Panc1 (cell line): ENCODE measurements at regions not wholly inside any gene's neighbourhood (a gene's known extent, or its start where the extent isn't known, plus 50 kb on each side); places are given as distances from the start of the nearest gene placed in this dataset.

ENCODE experiments used
- ATAC-seq: fragments of 200-7000 bp; cut with Tn5 transposase; 2 replicates; pipeline ENCODE4 v1.9.1; 2020; ENCODE audit warnings: mild to moderate bottlenecking, moderate library complexity
- BruUV-seq: library from RNA; stranded (reverse); fragments of 400-500 nt; replicated peaks from 2 replicates; lab custom pipeline; 2021; lab: Mats Ljungman, UMichigan
- CTCF ChIA-PET: fragments of 300-600 bp; sonication (Branson Sonifier 250); formaldehyde crosslinking; loops from one replicate; lab custom pipeline; 2022; ENCODE audit warnings: antibody characterized with exemption; lab: Charles Lee
- POLR2A ChIA-PET: fragments of 300-600 bp; sonication (Branson Sonifier 250); formaldehyde crosslinking; loops from one replicate; lab custom pipeline; 2022; ENCODE audit warnings: antibody characterized with exemption; lab: Charles Lee
- DNase-seq: peaks from one replicate; pipeline ENCODE4 v3.0.0-alpha.2; 2010; ENCODE audit warnings: low read depth, low spot score
- H3K27ac ChIP-seq: 2 replicates; pipeline ENCODE4 v1.5.1; 2011; ENCODE audit warnings: mild to moderate bottlenecking, low read length, inconsistent platforms
- H3K27me3 ChIP-seq: fragments of 200-500 bp; sonication (Bioruptor generic); 2 replicates; pipeline ENCODE4 v1.6.0; 2014; ENCODE audit warnings: low read length, inconsistent platforms; ENCODE audit not compliant: control insufficient read depth, insufficient read depth
- H3K36me3 ChIP-seq: fragments of 200-500 bp; sonication (Bioruptor generic); 2 replicates; pipeline ENCODE4 v1.5.1; 2014; ENCODE audit warnings: inconsistent platforms, mild to moderate bottlenecking, low read length, moderate library complexity; ENCODE audit not compliant: control insufficient read depth, insufficient read depth
- H3K4me1 ChIP-seq: 2 replicates; pipeline ENCODE4 v1.5.1; 2011; ENCODE audit warnings: inconsistent platforms, mild to moderate bottlenecking, low read length, moderate library complexity; ENCODE audit not compliant: control insufficient read depth, insufficient read depth
- H3K4me3 ChIP-seq, 2 experiments: 2 replicates each; pipeline ENCODE4 v1.5.1; 2011 to 2012; ENCODE audit warnings: low read depth in 2 of 2, low read length in 2 of 2, mild to moderate bottlenecking in 2 of 2, inconsistent platforms in 1 of 2, moderate library complexity in 1 of 2
- H3K9me3 ChIP-seq: fragments of 200-500 bp; sonication (Bioruptor generic); 2 replicates; pipeline ENCODE4 v1.5.1; 2014; ENCODE audit warnings: low read depth, mild to moderate bottlenecking, inconsistent platforms, low read length, moderate library complexity; ENCODE audit not compliant: control insufficient read depth, insufficient read depth
- CTCF ChIP-seq: fragments of 450-650 bp; IDR thresholded peaks from 2 replicates; pipeline ENCODE4 v1.5.1; 2017; ENCODE audit warnings: mild to moderate bottlenecking
- POLR2AphosphoS5 ChIP-seq: IDR thresholded peaks from 2 replicates; pipeline ENCODE4 v1.6.1; 2012; ENCODE audit warnings: mild to moderate bottlenecking, low read depth, low read length, moderate library complexity
- REST ChIP-seq, 2 experiments: IDR thresholded peaks; 2 replicates each; pipeline ENCODE4 v1.6.1; 2011 to 2012; ENCODE audit warnings: low read depth in 2 of 2, control low read depth in 1 of 2, low read length in 1 of 2, mild to moderate bottlenecking in 1 of 2, moderate library complexity in 1 of 2; ENCODE audit not compliant: insufficient read depth in 1 of 2
- SIN3A ChIP-seq: IDR thresholded peaks from 2 replicates; pipeline ENCODE4 v1.6.1; 2012; ENCODE audit warnings: low read depth, mild to moderate bottlenecking, low read length, moderate library complexity, borderline replicate concordance; ENCODE audit not compliant: insufficient read depth
- TCF7L2 ChIP-seq: IDR thresholded peaks from 2 replicates; pipeline ENCODE4 v1.6.1; 2011; ENCODE audit warnings: mild to moderate bottlenecking, low read depth, low read length, inconsistent platforms
- in situ Hi-C: cut with HindIII; loops from 2 replicates; pipeline ENCODE4 v1.10.0; 2016; ENCODE audit warnings: low sequenced_read_pairs, low pct_unique_long_range_greater_than_20kb
- intact Hi-C: fragments of 100-400 bp; cut with micrococcal nuclease; formaldehyde crosslinking; loops from one replicate; pipeline ENCODE4 v1.10.0; 2022; ENCODE audit not compliant: unreplicated experiment

- Histone ChIP-seq H3K36me3 (no peaks in the 10 kb centered on the region), H3K9me3 (no peaks in the 10 kb centered on the region), H3K27me3 (no peaks in the 10 kb centered on the region), H3K27ac (no peak overlapping the region), H3K4me3 (no peak overlapping the region), H3K4me1 (no peaks in the 10 kb centered on the region)
- ChIA-PET POLR2A (no interaction called here), CTCF (no interaction called here)
- no peak for ATAC-seq
- in situ Hi-C loops (no loop called here), intact Hi-C loops (no loop called here)
- BruUV-seq: no TSS peak
- no peak for DNase-seq
- TF ChIP-seq TCF7L2 (no peak), POLR2AphosphoS5 (no peak), CTCF (no peak), SIN3A (no peak), REST (IDR thresholded peaks at IDR 0.05; ENCODE audit: insufficient read depth in 1 of 2, low read depth in 2 of 2, low read length in 1 of 2) (no peak)
Observed at GRCh38 chr5:9790276-9790675, 160.1 kb upstream of the TAS2R1 start.

GRCh38 chr5:9789777-9790176 is 159.6 kb upstream of the TAS2R1 start:
- Histone ChIP-seq H3K36me3 (no peaks in the 10 kb centered on the region), H3K27me3 (no peaks in the 10 kb centered on the region), H3K27ac (no peak overlapping the region), H3K4me1 (no peaks in the 10 kb centered on the region), H3K9me3 (no peaks in the 10 kb centered on the region), H3K4me3 (no peak overlapping the region)
- ChIA-PET CTCF (no interaction called here), POLR2A (no interaction called here)
- TF ChIP-seq POLR2AphosphoS5 (no peak), CTCF (no peak), TCF7L2 (no peak), SIN3A (no peak), REST (IDR thresholded peaks at IDR 0.05; ENCODE audit: insufficient read depth in 1 of 2, low read depth in 2 of 2, low read length in 1 of 2) (no peak)
- ATAC-seq (no peak), DNase-seq (no peak)
- intact Hi-C loops (no loop called here), in situ Hi-C loops (no loop called here)
- no TSS peak for BruUV-seq
